ENCODE measurements at regions not wholly inside any gene's neighbourhood (a gene's known extent, or its start where the extent isn't known, plus 50 kb on each side); places are given as distances from the start of the nearest gene placed in this dataset.

- in situ Hi-C loops (cut with HindIII; ENCODE audit: low sequenced_read_pairs) = no loop called here
- TF ChIP-seq CTCF (IDR thresholded peaks at IDR 0.05; ENCODE audit: low read depth, low read length) = no peak
- DNase-seq (ENCODE audit: low read depth, low spot score) = no peak
- no peak overlapping the region for H3K4me3 ChIP-seq (ENCODE audit: low read depth, low read length)
Measured at GRCh38 chr6:62737792-62738191, 451.8 kb upstream of the KHDRBS2 start.

GRCh38 chr6:62721408-62721807, 435.4 kb upstream of the KHDRBS2 start:
- in situ Hi-C loops (cut with HindIII; ENCODE audit: low sequenced_read_pairs) = no loop called here
- no peak overlapping the region for H3K4me3 ChIP-seq (ENCODE audit: low read depth, low read length)
- DNase-seq (ENCODE audit: low read depth, low spot score) = no peak
- TF ChIP-seq CTCF (IDR thresholded peaks at IDR 0.05; ENCODE audit: low read depth, low read length) = no peak

DNA sequence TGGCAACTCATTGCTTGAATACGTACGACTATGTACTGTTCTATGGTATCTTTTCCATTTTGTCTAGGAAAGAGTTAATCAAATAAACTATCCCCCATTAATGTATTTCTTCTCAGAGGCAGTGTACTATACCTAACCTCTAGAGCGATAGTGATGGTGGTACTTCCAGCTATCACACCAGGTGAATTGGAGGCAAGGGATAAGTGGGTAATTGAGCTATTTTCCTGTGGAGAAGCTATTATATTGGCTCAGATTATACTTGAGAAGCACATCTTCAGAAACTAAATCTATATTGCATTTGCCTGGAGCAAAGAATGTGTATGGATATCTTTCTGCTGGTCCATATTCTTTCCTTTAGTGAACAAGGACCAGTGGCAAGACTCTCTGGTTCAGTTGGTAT, 430.7 kb upstream of the KHDRBS2 start:
- no peak for DNase-seq (ENCODE audit: low read depth, low spot score)
- no peak for TF ChIP-seq CTCF (IDR thresholded peaks at IDR 0.05; ENCODE audit: low read depth, low read length)
- no peak overlapping the region for H3K4me3 ChIP-seq (ENCODE audit: low read depth, low read length)
- in situ Hi-C loops (cut with HindIII; ENCODE audit: low sequenced_read_pairs) = no loop called here

DNA sequence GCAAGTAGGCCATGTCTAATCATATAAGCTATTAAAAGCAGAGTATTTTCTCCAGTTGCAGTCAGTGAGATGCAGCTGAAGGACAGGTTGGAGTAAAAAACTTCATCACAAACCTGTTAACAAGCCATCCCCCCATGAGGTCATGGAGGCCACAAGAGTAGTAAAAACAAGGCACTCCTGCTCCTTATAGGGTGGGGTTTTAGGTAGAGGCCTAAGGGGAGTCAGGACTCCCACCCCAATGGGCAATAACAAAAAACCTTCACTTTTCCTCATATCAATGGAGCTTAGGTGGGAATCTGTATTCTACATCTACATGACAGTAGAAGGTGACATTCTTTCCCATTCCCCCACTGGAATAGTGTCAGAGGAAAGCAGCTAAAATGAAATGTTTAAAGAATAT, 428.1 kb upstream of the KHDRBS2 start:
- in situ Hi-C loops (cut with HindIII; ENCODE audit: low sequenced_read_pairs) = no loop called here
- DNase-seq (ENCODE audit: low read depth, low spot score) = no peak
- H3K4me3 ChIP-seq (ENCODE audit: low read depth, low read length) = no peak overlapping the region
- TF ChIP-seq CTCF (IDR thresholded peaks at IDR 0.05; ENCODE audit: low read depth, low read length) = no peak

DNA sequence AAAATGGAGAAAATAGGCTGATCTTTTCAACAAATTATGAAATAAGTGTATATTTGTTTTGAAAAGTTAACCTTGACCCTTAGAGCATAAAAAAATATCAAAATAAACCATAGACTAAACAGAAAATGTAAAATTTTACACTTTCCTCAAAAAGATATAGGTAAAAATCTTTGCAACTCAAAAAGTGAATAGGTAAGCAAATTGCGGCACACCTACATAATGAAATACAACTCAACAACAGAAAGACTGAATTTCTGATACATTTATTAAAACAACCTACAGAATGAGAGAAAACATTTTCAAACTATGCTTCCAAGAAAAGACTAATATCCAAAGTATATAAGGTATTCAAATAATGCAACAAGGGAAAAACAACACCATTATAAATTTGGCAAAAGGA, 425.7 kb upstream of the KHDRBS2 start:
- in situ Hi-C loops (cut with HindIII; ENCODE audit: low sequenced_read_pairs) = no loop called here
- no peak for DNase-seq (ENCODE audit: low read depth, low spot score)
- no peak overlapping the region for H3K4me3 ChIP-seq (ENCODE audit: low read depth, low read length)
- TF ChIP-seq CTCF (IDR thresholded peaks at IDR 0.05; ENCODE audit: low read depth, low read length) = no peak

GRCh38 chr6:62707914-62708313, 421.9 kb upstream of the KHDRBS2 start:
- no peak for DNase-seq (ENCODE audit: low read depth, low spot score)
- H3K4me3 ChIP-seq (ENCODE audit: low read depth, low read length) = no peak overlapping the region
- TF ChIP-seq CTCF (IDR thresholded peaks at IDR 0.05; ENCODE audit: low read depth, low read length) = no peak
- in situ Hi-C loops (cut with HindIII; ENCODE audit: low sequenced_read_pairs) = no loop called here

- no peak for DNase-seq (ENCODE audit: low read depth, low spot score)
- TF ChIP-seq CTCF (IDR thresholded peaks at IDR 0.05; ENCODE audit: low read depth, low read length) = no peak
- in situ Hi-C loops (cut with HindIII; ENCODE audit: low sequenced_read_pairs) = no loop called here
Measured at GRCh38 chr6:62707156-62707555, 421.1 kb upstream of the KHDRBS2 start.

More at GRCh38 chr6:62707156-62707555, 421.1 kb upstream of the KHDRBS2 start:
- no peak overlapping the region for H3K4me3 ChIP-seq (ENCODE audit: low read depth, low read length)
